ENCODE measurements at regions not wholly inside any gene's neighbourhood (a gene's known extent, or its start where the extent isn't known, plus 50 kb on each side); places are given as distances from the start of the nearest gene placed in this dataset.

DNA sequence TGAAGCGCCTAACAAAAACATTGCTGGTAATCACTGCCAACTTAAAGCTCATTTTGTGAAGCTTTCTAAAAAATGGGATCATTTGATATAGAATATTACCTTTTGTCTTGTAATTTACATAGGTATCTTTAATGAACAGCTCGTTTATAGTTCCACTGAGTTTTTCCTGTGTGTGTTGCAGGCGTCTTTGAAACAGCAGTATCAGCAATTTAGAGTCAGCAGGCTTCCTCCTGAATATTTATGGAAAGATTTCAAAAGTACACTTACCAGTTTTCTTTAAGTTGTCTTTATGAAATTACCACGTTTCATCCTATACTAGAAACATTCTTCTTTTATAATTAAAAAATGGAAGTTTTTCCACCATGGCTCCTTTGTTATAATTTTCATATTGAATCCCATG lies 140.3 kb upstream of the GRIN3A start:
- Histone ChIP-seq H3K4me3 (replicated peaks; ENCODE audit: insufficient read depth, low read length) (no peak overlapping the region), H3K27me3 (ENCODE audit: insufficient read depth, poor library complexity, severe bottlenecking) (no peaks in the 10 kb centered on the region), H3K27ac (replicated peaks) (no peak overlapping the region)
- no peak for DNase-seq (ENCODE audit: low read depth in 1 of 2, low spot score in 1 of 2)
- no peak for TF ChIP-seq GABPA (IDR thresholded peaks at IDR 0.05; ENCODE audit: low read depth)
- no peak for TF ChIP-seq SPI1 (IDR thresholded peaks at IDR 0.05; ENCODE audit: borderline replicate concordance, low read depth)
- TF ChIP-seq, protein P1, sequence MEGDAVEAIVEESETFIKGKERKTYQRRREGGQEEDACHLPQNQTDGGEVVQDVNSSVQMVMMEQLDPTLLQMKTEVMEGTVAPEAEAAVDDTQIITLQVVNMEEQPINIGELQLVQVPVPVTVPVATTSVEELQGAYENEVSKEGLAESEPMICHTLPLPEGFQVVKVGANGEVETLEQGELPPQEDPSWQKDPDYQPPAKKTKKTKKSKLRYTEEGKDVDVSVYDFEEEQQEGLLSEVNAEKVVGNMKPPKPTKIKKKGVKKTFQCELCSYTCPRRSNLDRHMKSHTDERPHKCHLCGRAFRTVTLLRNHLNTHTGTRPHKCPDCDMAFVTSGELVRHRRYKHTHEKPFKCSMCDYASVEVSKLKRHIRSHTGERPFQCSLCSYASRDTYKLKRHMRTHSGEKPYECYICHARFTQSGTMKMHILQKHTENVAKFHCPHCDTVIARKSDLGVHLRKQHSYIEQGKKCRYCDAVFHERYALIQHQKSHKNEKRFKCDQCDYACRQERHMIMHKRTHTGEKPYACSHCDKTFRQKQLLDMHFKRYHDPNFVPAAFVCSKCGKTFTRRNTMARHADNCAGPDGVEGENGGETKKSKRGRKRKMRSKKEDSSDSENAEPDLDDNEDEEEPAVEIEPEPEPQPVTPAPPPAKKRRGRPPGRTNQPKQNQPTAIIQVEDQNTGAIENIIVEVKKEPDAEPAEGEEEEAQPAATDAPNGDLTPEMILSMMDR (IDR thresholded peaks at IDR 0.05; ENCODE audit: insufficient read depth, low read length) = no peak

- TF ChIP-seq, protein P2, sequence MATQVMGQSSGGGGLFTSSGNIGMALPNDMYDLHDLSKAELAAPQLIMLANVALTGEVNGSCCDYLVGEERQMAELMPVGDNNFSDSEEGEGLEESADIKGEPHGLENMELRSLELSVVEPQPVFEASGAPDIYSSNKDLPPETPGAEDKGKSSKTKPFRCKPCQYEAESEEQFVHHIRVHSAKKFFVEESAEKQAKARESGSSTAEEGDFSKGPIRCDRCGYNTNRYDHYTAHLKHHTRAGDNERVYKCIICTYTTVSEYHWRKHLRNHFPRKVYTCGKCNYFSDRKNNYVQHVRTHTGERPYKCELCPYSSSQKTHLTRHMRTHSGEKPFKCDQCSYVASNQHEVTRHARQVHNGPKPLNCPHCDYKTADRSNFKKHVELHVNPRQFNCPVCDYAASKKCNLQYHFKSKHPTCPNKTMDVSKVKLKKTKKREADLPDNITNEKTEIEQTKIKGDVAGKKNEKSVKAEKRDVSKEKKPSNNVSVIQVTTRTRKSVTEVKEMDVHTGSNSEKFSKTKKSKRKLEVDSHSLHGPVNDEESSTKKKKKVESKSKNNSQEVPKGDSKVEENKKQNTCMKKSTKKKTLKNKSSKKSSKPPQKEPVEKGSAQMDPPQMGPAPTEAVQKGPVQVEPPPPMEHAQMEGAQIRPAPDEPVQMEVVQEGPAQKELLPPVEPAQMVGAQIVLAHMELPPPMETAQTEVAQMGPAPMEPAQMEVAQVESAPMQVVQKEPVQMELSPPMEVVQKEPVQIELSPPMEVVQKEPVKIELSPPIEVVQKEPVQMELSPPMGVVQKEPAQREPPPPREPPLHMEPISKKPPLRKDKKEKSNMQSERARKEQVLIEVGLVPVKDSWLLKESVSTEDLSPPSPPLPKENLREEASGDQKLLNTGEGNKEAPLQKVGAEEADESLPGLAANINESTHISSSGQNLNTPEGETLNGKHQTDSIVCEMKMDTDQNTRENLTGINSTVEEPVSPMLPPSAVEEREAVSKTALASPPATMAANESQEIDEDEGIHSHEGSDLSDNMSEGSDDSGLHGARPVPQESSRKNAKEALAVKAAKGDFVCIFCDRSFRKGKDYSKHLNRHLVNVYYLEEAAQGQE (IDR thresholded peaks at IDR 0.05; ENCODE audit: insufficient replicate concordance, low read depth) = no peak
- no peak for TF ChIP-seq POLR2AphosphoS5 (IDR thresholded peaks at IDR 0.05; ENCODE audit: low read depth)
- no peak for TF ChIP-seq SPI1 (IDR thresholded peaks at IDR 0.05; ENCODE audit: borderline replicate concordance, low read depth)
- TF ChIP-seq, protein P1 (IDR thresholded peaks at IDR 0.05; ENCODE audit: insufficient read depth, low read length) = no peak
- no peak for TF ChIP-seq GABPA (IDR thresholded peaks at IDR 0.05; ENCODE audit: low read depth)
- Histone ChIP-seq H3K4me3 (replicated peaks; ENCODE audit: insufficient read depth, low read length) (no peak overlapping the region), H3K27ac (replicated peaks) (no peak overlapping the region), H3K27me3 (ENCODE audit: insufficient read depth, poor library complexity, severe bottlenecking) (no peaks in the 10 kb centered on the region)
- no peak for DNase-seq (ENCODE audit: low read depth in 1 of 2, low spot score in 1 of 2)
Measured at GRCh38 chr9:101877439-101877838, 139.0 kb upstream of the GRIN3A start.

DNA sequence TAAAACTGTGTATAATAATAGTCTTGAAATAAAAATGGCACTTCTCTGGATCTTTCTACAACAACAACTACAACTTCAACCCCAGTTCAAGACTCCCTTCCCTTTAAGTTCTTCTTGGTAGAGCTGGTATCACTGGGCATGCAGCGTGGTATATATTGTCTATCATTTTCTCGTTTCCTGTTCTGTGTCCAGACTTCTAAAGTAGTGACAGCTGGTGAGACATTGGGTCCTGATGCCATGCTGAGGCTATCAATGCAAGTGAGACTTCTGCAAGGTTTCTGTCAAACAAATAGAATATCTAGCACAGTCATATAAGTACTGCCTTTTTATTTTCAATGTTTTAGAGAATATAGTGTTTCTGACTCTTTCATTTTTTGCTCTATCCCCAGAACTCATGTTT lies 123.0 kb upstream of the GRIN3A start:
- no peak for DNase-seq (ENCODE audit: low read depth in 1 of 2, low spot score in 1 of 2)
- TF ChIP-seq, protein P2 (IDR thresholded peaks at IDR 0.05; ENCODE audit: insufficient replicate concordance, low read depth) = no peak
- TF ChIP-seq SPI1 (IDR thresholded peaks at IDR 0.05; ENCODE audit: borderline replicate concordance, low read depth) = no peak
- TF ChIP-seq POLR2AphosphoS5 (IDR thresholded peaks at IDR 0.05; ENCODE audit: low read depth) = no peak
- TF ChIP-seq, protein P1 (IDR thresholded peaks at IDR 0.05; ENCODE audit: insufficient read depth, low read length) = no peak
- TF ChIP-seq GABPA (IDR thresholded peaks at IDR 0.05; ENCODE audit: low read depth) = no peak
- no peaks in the 10 kb centered on the region for H3K27me3 ChIP-seq (ENCODE audit: insufficient read depth, poor library complexity, severe bottlenecking)
- no peak overlapping the region for H3K4me3 ChIP-seq (replicated peaks; ENCODE audit: insufficient read depth, low read length)
- H3K27ac ChIP-seq (replicated peaks) = no peak overlapping the region

- TF ChIP-seq SPI1 (IDR thresholded peaks at IDR 0.05; ENCODE audit: borderline replicate concordance, low read depth) = no peak
- TF ChIP-seq, protein P2 (IDR thresholded peaks at IDR 0.05; ENCODE audit: insufficient replicate concordance, low read depth) = no peak
- TF ChIP-seq, protein P1 (IDR thresholded peaks at IDR 0.05; ENCODE audit: insufficient read depth, low read length) = no peak
- no peak for TF ChIP-seq POLR2AphosphoS5 (IDR thresholded peaks at IDR 0.05; ENCODE audit: low read depth)
- no peak for TF ChIP-seq GABPA (IDR thresholded peaks at IDR 0.05; ENCODE audit: low read depth)
- no peak for DNase-seq (ENCODE audit: low read depth in 1 of 2, low spot score in 1 of 2)
- H3K27ac ChIP-seq (replicated peaks) = no peak overlapping the region
- H3K27me3 ChIP-seq (ENCODE audit: insufficient read depth, poor library complexity, severe bottlenecking) = no peaks in the 10 kb centered on the region
- no peak overlapping the region for H3K4me3 ChIP-seq (replicated peaks; ENCODE audit: insufficient read depth, low read length)
Measured at GRCh38 chr9:101860920-101861319, 122.5 kb upstream of the GRIN3A start.
